ENCODE measurements at regions not wholly inside any gene's neighbourhood (a gene's known extent, or its start where the extent isn't known, plus 50 kb on each side); places are given as distances from the start of the nearest gene placed in this dataset.
A peak's percentile ranks its signal among the peaks of the same experiment; 100 is the strongest.
"Not testable (repeated sequence)": the region's sequence is repeated elsewhere in the genome, so short reads cannot be mapped to it uniquely, and the experiment has no call there.

- not testable (repeated sequence) for DNase-seq
These were observed 450.7 kb downstream of the ZNF33B start for GRCh38 chr10:42187501-42188195.

- DNase-seq: peak in 2 of 56 donors; percentile 10
These were observed 460.3 kb downstream of the ZNF33B start for GRCh38 chr10:42177793-42178689.

GRCh38 chr10:42177077-42177792, 461.1 kb downstream of the ZNF33B start:
- DNase-seq: no peak

GRCh38 chr10:42150428-42151061, 487.8 kb downstream of the ZNF33B start:
- no peak for DNase-seq

GRCh38 chr10:42149722-42150427, 488.5 kb downstream of the ZNF33B start:
- no peak for DNase-seq

GRCh38 chr10:42149027-42149700, 489.2 kb downstream of the ZNF33B start:
- peak in 2 of 56 donors; percentile 0 for DNase-seq

- not testable (repeated sequence) for DNase-seq
These were observed 492.2 kb downstream of the ZNF33B start for GRCh38 chr10:42146165-42146564.

- DNase-seq: peak in 1 of 56 donors; percentile 0
These were observed 500.3 kb downstream of the ZNF33B start for GRCh38 chr10:42138023-42138422.

GRCh38 chr10:42113158-42113450, 525.3 kb downstream of the ZNF33B start:
- DNase-seq: no peak

- no peak for DNase-seq
These were observed 525.8 kb downstream of the ZNF33B start for GRCh38 chr10:42112331-42113157.

- no peak for DNase-seq
These were observed 526.6 kb downstream of the ZNF33B start for GRCh38 chr10:42111661-42112330.

- no peak for DNase-seq
These were observed 527.3 kb downstream of the ZNF33B start for GRCh38 chr10:42111076-42111475.

All from amygdala (tissue), 56 donors.